GM21717 (cell line): ENCODE measurements at regions not wholly inside any gene's neighbourhood (a gene's known extent, or its start where the extent isn't known, plus 50 kb on each side); places are given as distances from the start of the nearest gene placed in this dataset.
"Not testable (repeated sequence)": the region's sequence is repeated elsewhere in the genome, so short reads cannot be mapped to it uniquely, and the experiment has no call there.

Source experiments
- ATAC-seq: cut with Tn5 transposase; IDR thresholded peaks from one replicate; pipeline ENCODE4 v1.9.1; 2021; ENCODE audit warnings: mild to moderate bottlenecking, moderate library complexity; ENCODE audit not compliant: unreplicated experiment

- no peak for ATAC-seq
Observed at GRCh38 chr6:2327591-2327990, 82.2 kb upstream of the GMDS start.

GRCh38 chr6:2324166-2324953 is 79.0 kb upstream of the GMDS start:
- no peak for ATAC-seq

GRCh38 chr6:2317498-2317897 is 72.1 kb upstream of the GMDS start:
- not testable (repeated sequence) for ATAC-seq

- no peak for ATAC-seq
Observed at GRCh38 chr6:2314641-2315040, 69.2 kb upstream of the GMDS start.

GRCh38 chr6:2310042-2310441 is 64.6 kb upstream of the GMDS start:
- no peak for ATAC-seq

- no peak for ATAC-seq
Observed at GRCh38 chr6:2309122-2309521, 63.7 kb upstream of the GMDS start.

GRCh38 chr6:2307799-2308198 is 62.4 kb upstream of the GMDS start:
- no peak for ATAC-seq

- ATAC-seq, result no peak
Observed at GRCh38 chr6:2305951-2306350, 60.5 kb upstream of the GMDS start.

GRCh38 chr6:2302482-2302881 is 57.1 kb upstream of the GMDS start:
- not testable (repeated sequence) for ATAC-seq

- no peak for ATAC-seq
Observed at GRCh38 chr6:2296781-2297180, 51.4 kb upstream of the GMDS start.
